Natural killer cell treated with Interleukin-12 subunit alpha and Interleukin-12 subunit beta and Interleukin-15 and Interleukin-18, amount 100 ng/mL, for 72 hours (primary cell): ENCODE measurements at regions not wholly inside any gene's neighbourhood (a gene's known extent, or its start where the extent isn't known, plus 50 kb on each side); places are given as distances from the start of the nearest gene placed in this dataset.
"Not testable (repeated sequence)": the region's sequence is repeated elsewhere in the genome, so short reads cannot be mapped to it uniquely, and the experiment has no call there.

Experiments used
- ATAC-seq, 2 donors: fragments of 150-1000 bp; cut with Tn5 transposase in 1 of 2; sonication (Bioruptor Pico), chemical (Tn5 transposase) in 1 of 2; 2 replicates each; pipeline ENCODE4 v1.10.0; 2021
- DNase-seq: peaks from one replicate; pipeline ENCODE4 v3.0.0; 2022; ENCODE audit warnings: low spot score
- H3K27ac Mint-ChIP-seq, 2 donors: 1 replicate in 1 of 2; 2 replicates in 1 of 2; pipeline ENCODE4 v1.8.0; 2022; ENCODE audit warnings: mixed read lengths in 2 of 2, mild to moderate bottlenecking in 1 of 2, moderate library complexity in 1 of 2
- H3K27me3 Mint-ChIP-seq, 2 donors: 1 replicate in 1 of 2; 2 replicates in 1 of 2; pipeline ENCODE4 v1.8.0; 2022; ENCODE audit warnings: mixed read lengths in 2 of 2
- H3K36me3 Mint-ChIP-seq: one replicate; pipeline ENCODE4 v1.8.0; 2022; ENCODE audit warnings: mixed read lengths
- H3K4me1 Mint-ChIP-seq, 2 donors: 1 replicate in 1 of 2; 2 replicates in 1 of 2; pipeline ENCODE4 v1.8.0; 2022; ENCODE audit warnings: low read depth in 2 of 2, mixed read lengths in 2 of 2, mild to moderate bottlenecking in 1 of 2
- H3K4me3 Mint-ChIP-seq: one replicate; pipeline ENCODE4 v1.8.0; 2022; ENCODE audit warnings: mixed read lengths
- H3K9me3 Mint-ChIP-seq: 2 replicates; pipeline ENCODE4 v1.8.0; 2022; ENCODE audit warnings: mixed read lengths

DNA sequence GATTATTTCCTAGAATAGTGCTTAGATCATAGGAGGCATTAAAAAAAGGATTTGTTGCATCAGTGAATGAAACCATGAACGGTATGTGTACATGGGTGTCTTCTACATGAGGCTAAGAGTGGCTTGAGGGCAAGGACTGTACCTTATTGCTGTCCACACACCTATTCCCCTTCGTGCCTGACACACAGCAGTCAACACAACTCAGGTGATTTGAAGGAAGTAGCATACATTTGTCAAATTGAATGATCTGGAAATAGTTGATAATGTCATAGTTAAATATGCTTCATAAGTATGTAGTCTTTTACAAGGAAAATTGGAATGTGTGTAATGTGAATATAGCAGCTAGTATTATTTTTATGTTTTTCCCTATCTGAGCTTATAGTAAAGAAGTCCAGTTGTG, 189.0 kb upstream of the DAB1 start:
- H3K9me3 Mint-ChIP-seq, result peaks cover 6% of the 10 kb centered on the region
- H3K4me1 Mint-ChIP-seq, result peaks cover 0 to 4% of the 10 kb centered on the region in 2 donors
- no peak overlapping the region for H3K27ac Mint-ChIP-seq
- no peak for DNase-seq
- H3K4me3 Mint-ChIP-seq, result no peak overlapping the region
- no peaks in the 10 kb centered on the region for H3K36me3 Mint-ChIP-seq
- no peak for ATAC-seq
- H3K27me3 Mint-ChIP-seq, result peaks cover 5 to 17% of the 10 kb centered on the region in 2 donors

GRCh38 chr1:57605933-57606332, 182.1 kb upstream of the DAB1 start:
- Mint-ChIP-seq H3K4me3 (no peak overlapping the region), H3K27ac (no peak overlapping the region), H3K27me3 (peaks cover 0 to 3% of the 10 kb centered on the region in 2 donors), H3K9me3 (no peaks in the 10 kb centered on the region), H3K4me1 (no peaks in the 10 kb centered on the region), H3K36me3 (no peaks in the 10 kb centered on the region)
- DNase-seq (no peak), ATAC-seq (no peak)

- H3K4me3 Mint-ChIP-seq, result no peak overlapping the region
- DNase-seq (no peak), ATAC-seq (peak in 1 of 2 donors; percentile 43)
- no peak overlapping the region for H3K27ac Mint-ChIP-seq
- no peaks in the 10 kb centered on the region for H3K36me3 Mint-ChIP-seq
- H3K27me3 Mint-ChIP-seq, result peaks cover 0 to 8% of the 10 kb centered on the region in 2 donors
- H3K4me1 Mint-ChIP-seq, result no peaks in the 10 kb centered on the region
- H3K9me3 Mint-ChIP-seq, result no peaks in the 10 kb centered on the region
These were observed 179.8 kb upstream of the DAB1 start for GRCh38 chr1:57603696-57604095.

GRCh38 chr1:57600424-57600823, 176.6 kb upstream of the DAB1 start:
- Mint-ChIP-seq H3K9me3 (no peaks in the 10 kb centered on the region), H3K27ac (no peak overlapping the region), H3K36me3 (no peaks in the 10 kb centered on the region), H3K4me3 (no peak overlapping the region), H3K4me1 (no peaks in the 10 kb centered on the region), H3K27me3 (peaks cover 6 to 11% of the 10 kb centered on the region in 2 donors)
- no peak for ATAC-seq
- no peak for DNase-seq

DNA sequence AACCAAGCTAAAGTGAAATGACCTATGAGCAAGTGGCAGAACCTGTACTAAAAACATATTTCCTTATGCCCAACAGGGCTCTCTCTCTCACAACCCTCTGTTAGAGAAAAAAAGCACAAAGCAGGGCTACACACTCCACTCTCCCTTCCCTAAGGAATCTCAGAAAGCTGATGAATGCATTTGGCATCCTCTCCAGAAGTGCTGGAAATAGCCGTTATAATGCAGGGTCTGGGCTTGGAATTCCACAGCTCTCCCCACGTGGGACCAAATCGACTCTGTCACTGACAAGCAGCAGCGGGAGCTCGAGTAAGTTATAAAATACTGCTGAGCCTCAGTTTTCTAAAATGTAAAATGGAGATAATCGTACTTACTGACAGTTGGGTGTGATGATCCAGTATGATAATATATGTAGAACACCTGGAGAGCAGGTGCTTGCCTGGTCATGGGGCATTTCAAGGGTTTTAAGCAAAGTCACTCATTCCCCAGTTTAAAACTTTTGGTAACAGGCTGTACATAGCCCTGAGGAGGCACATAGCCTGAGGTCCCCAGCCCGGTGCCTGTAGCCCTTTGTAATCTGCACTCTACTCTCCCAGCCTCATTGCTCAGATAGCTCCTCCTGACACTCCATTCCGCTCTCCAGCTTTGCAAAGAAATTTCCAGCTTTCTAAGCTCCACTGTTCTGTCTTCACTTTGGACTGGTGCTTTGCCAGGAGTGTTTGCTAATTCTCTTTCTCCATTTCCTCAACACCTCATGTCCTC, 175.6 kb upstream of the DAB1 start:
- H3K9me3 Mint-ChIP-seq, result no peaks in the 10 kb centered on the region
- DNase-seq (no peak), ATAC-seq (no peak)
- no peaks in the 10 kb centered on the region for H3K36me3 Mint-ChIP-seq
- no peak overlapping the region for H3K27ac Mint-ChIP-seq
- no peak overlapping the region for H3K4me3 Mint-ChIP-seq
- H3K27me3 Mint-ChIP-seq, result peaks cover 7 to 8% of the 10 kb centered on the region in 2 donors
- H3K4me1 Mint-ChIP-seq, result no peaks in the 10 kb centered on the region

- Mint-ChIP-seq H3K36me3 (no peaks in the 10 kb centered on the region), H3K27me3 (peaks cover 7 to 13% of the 10 kb centered on the region in 2 donors), H3K4me3 (no peak overlapping the region), H3K27ac (no peak overlapping the region), H3K4me1 (no peaks in the 10 kb centered on the region), H3K9me3 (no peaks in the 10 kb centered on the region)
- ATAC-seq (no peak), DNase-seq (no peak)
These were observed 173.2 kb upstream of the DAB1 start for GRCh38 chr1:57597036-57597435.

DNA sequence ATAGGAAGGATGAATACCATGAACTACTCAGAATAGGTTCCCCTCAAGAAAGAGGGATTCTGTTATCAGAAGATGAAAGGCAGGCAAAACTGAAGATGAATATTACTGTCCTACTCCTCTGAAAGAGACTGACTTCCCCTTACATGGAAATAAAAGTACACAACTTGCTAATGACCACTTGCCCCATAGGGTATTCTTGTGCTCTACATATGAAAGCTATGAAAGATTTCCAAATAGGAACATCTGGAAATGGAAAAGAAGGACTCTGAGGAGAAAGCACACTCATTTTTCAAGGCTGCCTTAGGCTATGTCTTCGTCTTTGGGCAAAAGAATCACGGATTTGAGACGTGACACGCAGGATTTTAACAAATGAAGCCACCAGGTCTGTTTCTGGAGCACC, 170.1 kb upstream of the DAB1 start:
- H3K4me1 Mint-ChIP-seq, result no peaks in the 10 kb centered on the region
- DNase-seq (no peak), ATAC-seq (no peak)
- peaks cover 7 to 8% of the 10 kb centered on the region in 2 donors for H3K27me3 Mint-ChIP-seq
- no peak overlapping the region for H3K4me3 Mint-ChIP-seq
- no peaks in the 10 kb centered on the region for H3K9me3 Mint-ChIP-seq
- H3K27ac Mint-ChIP-seq, result no peak overlapping the region
- H3K36me3 Mint-ChIP-seq, result no peaks in the 10 kb centered on the region

- Mint-ChIP-seq H3K27me3 (peaks cover 5 to 7% of the 10 kb centered on the region in 2 donors), H3K27ac (no peak overlapping the region), H3K9me3 (no peaks in the 10 kb centered on the region), H3K36me3 (no peaks in the 10 kb centered on the region), H3K4me3 (no peak overlapping the region), H3K4me1 (no peaks in the 10 kb centered on the region)
- DNase-seq (no peak), ATAC-seq (no peak)
These were observed 168.0 kb upstream of the DAB1 start for GRCh38 chr1:57591842-57592241.

- DNase-seq (no peak), ATAC-seq (no peak)
- H3K27ac Mint-ChIP-seq, result no peak overlapping the region
- H3K27me3 Mint-ChIP-seq, result peaks cover 6 to 7% of the 10 kb centered on the region in 2 donors
- H3K9me3 Mint-ChIP-seq, result peaks cover 3% of the 10 kb centered on the region
- H3K4me3 Mint-ChIP-seq, result no peak overlapping the region
- no peaks in the 10 kb centered on the region for H3K4me1 Mint-ChIP-seq
- no peaks in the 10 kb centered on the region for H3K36me3 Mint-ChIP-seq
These were observed 167.1 kb upstream of the DAB1 start for GRCh38 chr1:57590978-57591377.

- DNase-seq (no peak), ATAC-seq (no peak)
- Mint-ChIP-seq H3K27me3 (peaks cover 0 to 2% of the 10 kb centered on the region in 2 donors), H3K36me3 (no peaks in the 10 kb centered on the region), H3K27ac (no peak overlapping the region), H3K4me3 (no peak overlapping the region), H3K4me1 (no peaks in the 10 kb centered on the region), H3K9me3 (peaks cover 6% of the 10 kb centered on the region)
These were observed 163.0 kb upstream of the DAB1 start for GRCh38 chr1:57586842-57587241.

GRCh38 chr1:57578680-57579079, 154.8 kb upstream of the DAB1 start:
- ATAC-seq, result no peak
- DNase-seq, result no peak
- Mint-ChIP-seq H3K4me3 (no peak overlapping the region), H3K4me1 (no peaks in the 10 kb centered on the region), H3K27me3 (no peaks in the 10 kb centered on the region), H3K27ac (no peak overlapping the region), H3K9me3 (peaks cover 4% of the 10 kb centered on the region), H3K36me3 (no peaks in the 10 kb centered on the region)

- Mint-ChIP-seq H3K9me3 (peaks cover 4% of the 10 kb centered on the region), H3K4me3 (no peak overlapping the region), H3K36me3 (no peaks in the 10 kb centered on the region), H3K27ac (no peak overlapping the region), H3K4me1 (no peaks in the 10 kb centered on the region), H3K27me3 (no peaks in the 10 kb centered on the region)
- ATAC-seq (no peak), DNase-seq (no peak)
These were observed 154.2 kb upstream of the DAB1 start for GRCh38 chr1:57578099-57578498.

DNA sequence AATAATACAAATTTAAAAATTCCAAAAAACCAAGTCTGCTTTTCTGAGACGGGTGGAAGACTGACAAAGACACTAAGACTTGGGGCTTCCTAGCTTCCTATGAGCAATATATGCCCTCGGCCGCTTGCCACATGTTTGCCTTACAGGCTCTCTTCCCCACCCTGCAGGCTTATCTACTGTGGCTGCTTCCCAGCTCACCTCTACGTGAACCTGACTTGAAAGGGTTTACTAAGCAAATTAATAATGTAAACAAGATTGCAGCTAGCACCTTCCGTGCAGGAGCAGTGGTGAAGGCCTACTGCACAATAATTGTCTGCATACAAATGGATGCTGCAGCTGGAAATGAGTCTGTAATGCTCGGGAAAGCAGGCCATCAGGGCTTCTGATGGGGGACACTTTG, 152.9 kb upstream of the DAB1 start:
- DNase-seq (no peak), ATAC-seq (no peak)
- H3K9me3 Mint-ChIP-seq, result no peaks in the 10 kb centered on the region
- no peak overlapping the region for H3K4me3 Mint-ChIP-seq
- no peak overlapping the region for H3K27ac Mint-ChIP-seq
- H3K27me3 Mint-ChIP-seq, result no peaks in the 10 kb centered on the region
- H3K4me1 Mint-ChIP-seq, result no peaks in the 10 kb centered on the region
- H3K36me3 Mint-ChIP-seq, result no peaks in the 10 kb centered on the region

- H3K36me3 Mint-ChIP-seq, result no peaks in the 10 kb centered on the region
- no peak for ATAC-seq
- DNase-seq, result no peak
- no peak overlapping the region for H3K27ac Mint-ChIP-seq
- H3K4me3 Mint-ChIP-seq, result no peak overlapping the region
- no peaks in the 10 kb centered on the region for H3K9me3 Mint-ChIP-seq
- H3K4me1 Mint-ChIP-seq, result no peaks in the 10 kb centered on the region
- no peaks in the 10 kb centered on the region for H3K27me3 Mint-ChIP-seq
These were observed 148.2 kb upstream of the DAB1 start for GRCh38 chr1:57572016-57572415.

DNA sequence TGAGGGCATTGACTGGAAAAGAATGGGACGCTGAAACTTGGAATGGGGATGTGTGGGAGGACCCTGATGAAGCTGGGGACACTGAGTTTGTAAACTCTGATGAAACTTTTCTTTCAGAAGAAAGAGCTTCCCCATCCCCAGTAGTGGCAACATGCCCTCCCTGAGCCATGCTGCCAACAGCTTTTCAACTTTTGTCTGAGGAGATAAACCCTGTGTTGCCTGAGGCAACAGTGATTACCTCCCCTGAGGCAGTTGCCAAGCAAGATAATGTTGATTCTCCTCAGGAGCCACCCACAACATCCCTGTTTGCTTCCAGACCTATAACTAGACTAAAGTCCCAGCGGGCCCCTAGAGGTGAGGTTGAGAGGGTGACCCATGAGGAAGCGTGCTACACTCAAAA, 134.2 kb upstream of the DAB1 start:
- H3K4me1 Mint-ChIP-seq, H3K36me3 Mint-ChIP-seq, ATAC-seq, H3K9me3 Mint-ChIP-seq, DNase-seq, H3K4me3 Mint-ChIP-seq, H3K27ac Mint-ChIP-seq: not testable (repeated sequence)
- H3K27me3 Mint-ChIP-seq, result peaks cover 5 to 14% of the 10 kb centered on the region in 2 donors
